ENCODE measurements at regions not wholly inside any gene's neighbourhood (a gene's known extent, or its start where the extent isn't known, plus 50 kb on each side); places are given as distances from the start of the nearest gene placed in this dataset.
"Not testable (repeated sequence)": the region's sequence is repeated elsewhere in the genome, so short reads cannot be mapped to it uniquely, and the experiment has no call there.

DNA sequence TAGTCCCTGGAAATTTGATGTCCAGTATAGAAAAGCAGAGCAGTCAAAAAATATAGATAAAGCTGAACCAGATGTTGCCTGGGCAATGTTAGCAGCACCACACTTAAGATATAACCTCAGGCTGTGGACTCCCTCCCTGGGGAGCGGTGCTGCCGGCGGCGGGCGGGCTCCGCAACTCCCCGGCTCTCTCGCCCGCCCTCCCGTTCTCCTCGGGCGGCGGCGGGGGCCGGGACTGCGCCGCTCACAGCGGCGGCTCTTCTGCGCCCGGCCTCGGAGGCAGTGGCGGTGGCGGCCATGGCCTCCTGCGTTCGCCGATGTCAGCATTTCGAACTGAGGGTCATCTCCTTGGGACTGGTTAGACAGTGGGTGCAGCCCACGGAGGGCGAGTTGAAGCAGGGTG, 86.9 kb upstream of the GOLGA6L6 start:
- TF ChIP-seq, protein P1, sequence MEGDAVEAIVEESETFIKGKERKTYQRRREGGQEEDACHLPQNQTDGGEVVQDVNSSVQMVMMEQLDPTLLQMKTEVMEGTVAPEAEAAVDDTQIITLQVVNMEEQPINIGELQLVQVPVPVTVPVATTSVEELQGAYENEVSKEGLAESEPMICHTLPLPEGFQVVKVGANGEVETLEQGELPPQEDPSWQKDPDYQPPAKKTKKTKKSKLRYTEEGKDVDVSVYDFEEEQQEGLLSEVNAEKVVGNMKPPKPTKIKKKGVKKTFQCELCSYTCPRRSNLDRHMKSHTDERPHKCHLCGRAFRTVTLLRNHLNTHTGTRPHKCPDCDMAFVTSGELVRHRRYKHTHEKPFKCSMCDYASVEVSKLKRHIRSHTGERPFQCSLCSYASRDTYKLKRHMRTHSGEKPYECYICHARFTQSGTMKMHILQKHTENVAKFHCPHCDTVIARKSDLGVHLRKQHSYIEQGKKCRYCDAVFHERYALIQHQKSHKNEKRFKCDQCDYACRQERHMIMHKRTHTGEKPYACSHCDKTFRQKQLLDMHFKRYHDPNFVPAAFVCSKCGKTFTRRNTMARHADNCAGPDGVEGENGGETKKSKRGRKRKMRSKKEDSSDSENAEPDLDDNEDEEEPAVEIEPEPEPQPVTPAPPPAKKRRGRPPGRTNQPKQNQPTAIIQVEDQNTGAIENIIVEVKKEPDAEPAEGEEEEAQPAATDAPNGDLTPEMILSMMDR (conservative IDR thresholded peaks at IDR 0.05) = not testable (repeated sequence)
- TF ChIP-seq EZH2 (IDR thresholded peaks at IDR 0.05; ENCODE audit: low read depth) = not testable (repeated sequence)

Measured in PC-9 (cell line).